Kidney epithelial cell (primary cell): ENCODE measurements at regions not wholly inside any gene's neighbourhood (a gene's known extent, or its start where the extent isn't known, plus 50 kb on each side); places are given as distances from the start of the nearest gene placed in this dataset.

Source experiments
- DNase-seq: peaks from one replicate; pipeline ENCODE4 v3.0.0-alpha.2; 2010; ENCODE audit warnings: low read depth
- H3K27me3 ChIP-seq: 2 replicates; pipeline ENCODE4 v1.6.0; 2011; ENCODE audit warnings: low read length; ENCODE audit not compliant: control insufficient read depth, insufficient read depth
- H3K36me3 ChIP-seq: 2 replicates; pipeline ENCODE4 v1.5.1; 2011; ENCODE audit warnings: low read length; ENCODE audit not compliant: control insufficient read depth, insufficient read depth
- H3K4me3 ChIP-seq: 2 replicates; pipeline ENCODE4 v1.5.1; 2011; ENCODE audit warnings: low read depth, mild to moderate bottlenecking, control low read depth, low read length
- CTCF ChIP-seq: IDR thresholded peaks from 2 replicates; pipeline ENCODE4 v1.5.1; 2011; ENCODE audit warnings: mild to moderate bottlenecking, moderate library complexity, low read length, control low read depth, inconsistent platforms; ENCODE audit not compliant: insufficient read depth, poor library complexity, severe bottlenecking

- Histone ChIP-seq H3K36me3 (no peaks in the 10 kb centered on the region), H3K4me3 (no peak overlapping the region), H3K27me3 (no peaks in the 10 kb centered on the region)
- TF ChIP-seq CTCF = no peak
- DNase-seq = no peak
These were observed 1149.6 kb downstream of the IGSF11 start for GRCh38 chr3:117885011-117885441.

DNA sequence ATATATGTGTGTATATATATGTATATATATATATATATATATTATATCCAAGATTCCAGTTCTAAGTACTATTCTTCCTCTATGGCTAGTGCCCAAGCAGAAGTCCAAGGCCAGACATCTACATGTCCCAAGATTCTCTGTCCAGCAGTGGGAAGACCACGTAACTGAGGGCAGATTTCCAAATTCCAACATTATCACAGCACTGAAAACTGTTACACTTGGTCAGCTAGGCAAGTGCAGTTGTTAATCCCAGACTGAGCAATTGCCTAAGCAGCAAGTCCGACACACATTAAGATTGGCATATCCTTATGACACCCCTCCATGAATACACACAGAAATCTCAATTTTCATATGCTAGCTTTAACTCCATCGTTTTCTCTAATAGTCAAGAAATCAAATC lies 1148.5 kb downstream of the IGSF11 start:
- Histone ChIP-seq H3K4me3 (no peak overlapping the region), H3K27me3 (no peaks in the 10 kb centered on the region), H3K36me3 (no peaks in the 10 kb centered on the region)
- TF ChIP-seq CTCF = no peak
- DNase-seq = no peak

GRCh38 chr3:117887031-117887430 lies 1147.6 kb downstream of the IGSF11 start:
- no peak for TF ChIP-seq CTCF
- Histone ChIP-seq H3K4me3 (no peak overlapping the region), H3K36me3 (no peaks in the 10 kb centered on the region), H3K27me3 (no peaks in the 10 kb centered on the region)
- no peak for DNase-seq

DNA sequence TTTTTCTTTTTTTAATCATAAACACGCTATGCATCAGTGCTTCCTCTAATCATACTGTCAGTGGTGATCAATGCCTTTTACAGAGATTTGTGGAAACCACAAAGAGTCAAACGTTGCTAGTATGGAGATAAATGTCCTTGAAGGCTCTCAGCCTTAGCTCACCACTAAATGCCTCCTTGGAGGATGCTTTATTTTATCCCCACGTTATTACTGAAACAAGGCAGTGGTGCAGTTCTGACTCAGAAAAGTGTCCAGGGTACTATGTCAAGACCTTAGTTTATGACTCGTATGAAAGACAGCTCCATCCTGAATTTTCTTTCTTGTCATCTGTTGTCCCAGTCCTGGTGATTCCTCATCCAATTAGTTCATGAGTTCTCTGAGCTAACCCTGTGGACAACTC lies 1146.7 kb downstream of the IGSF11 start:
- H3K4me3 ChIP-seq = no peak overlapping the region
- no peak for TF ChIP-seq CTCF
- DNase-seq = peak; percentile 29
- no peaks in the 10 kb centered on the region for H3K36me3 ChIP-seq
- no peaks in the 10 kb centered on the region for H3K27me3 ChIP-seq

DNA sequence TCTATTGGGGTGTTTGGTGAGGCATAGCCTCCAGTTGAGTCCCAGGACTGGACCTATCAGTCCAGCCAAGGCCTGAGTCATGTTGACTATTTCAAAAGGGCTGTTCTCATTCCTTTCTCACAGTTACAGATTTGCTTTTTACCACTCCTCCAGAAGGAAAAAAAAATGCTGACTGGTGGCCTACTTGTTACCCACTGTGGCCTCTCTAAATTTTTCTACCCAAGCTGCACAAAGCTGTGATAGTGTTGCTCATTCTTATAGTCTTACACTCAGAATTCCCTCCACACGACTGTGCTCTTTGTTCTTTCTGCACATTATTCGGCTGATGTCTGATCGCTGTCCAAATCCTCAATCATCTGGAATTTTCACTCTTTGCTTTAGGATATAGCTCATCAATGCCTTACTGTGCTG lies 1142.2 kb downstream of the IGSF11 start:
- Histone ChIP-seq H3K4me3 (no peak overlapping the region), H3K36me3 (no peaks in the 10 kb centered on the region), H3K27me3 (no peaks in the 10 kb centered on the region)
- no peak for TF ChIP-seq CTCF
- DNase-seq = peak; percentile 26

DNA sequence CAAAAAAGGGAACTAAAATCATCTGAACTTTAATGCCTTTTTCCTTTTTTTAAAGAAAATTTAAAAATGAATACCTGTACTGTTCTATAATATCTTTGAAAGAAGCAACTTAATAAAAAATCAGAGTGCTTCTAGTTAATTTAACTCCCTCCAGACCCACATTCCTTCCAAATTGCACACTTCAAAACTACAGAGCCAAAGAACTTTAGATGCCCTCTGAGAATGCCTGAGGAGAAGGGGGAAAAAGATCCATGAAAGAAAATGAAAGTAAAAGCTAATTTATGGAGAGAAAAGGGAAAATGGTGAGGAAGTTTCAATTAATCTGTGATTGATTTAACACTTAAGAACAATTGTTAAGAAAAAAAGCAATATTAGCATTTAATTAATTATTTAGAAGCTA lies 1141.6 kb downstream of the IGSF11 start:
- H3K36me3 ChIP-seq = no peaks in the 10 kb centered on the region
- DNase-seq = no peak
- no peaks in the 10 kb centered on the region for H3K27me3 ChIP-seq
- H3K4me3 ChIP-seq = no peak overlapping the region
- TF ChIP-seq CTCF = no peak
